G401 (cell line): ENCODE measurements at regions not wholly inside any gene's neighbourhood (a gene's known extent, or its start where the extent isn't known, plus 50 kb on each side); places are given as distances from the start of the nearest gene placed in this dataset.

Experiments
- DNase-seq: peaks from one replicate; pipeline ENCODE4 v3.0.0-alpha.2; 2015; ENCODE audit warnings: low spot score
- in situ Hi-C: cut with HindIII; loops from 2 replicates; pipeline ENCODE4 v1.10.0; 2016; ENCODE audit warnings: low sequenced_read_pairs, mixed read lengths

DNA sequence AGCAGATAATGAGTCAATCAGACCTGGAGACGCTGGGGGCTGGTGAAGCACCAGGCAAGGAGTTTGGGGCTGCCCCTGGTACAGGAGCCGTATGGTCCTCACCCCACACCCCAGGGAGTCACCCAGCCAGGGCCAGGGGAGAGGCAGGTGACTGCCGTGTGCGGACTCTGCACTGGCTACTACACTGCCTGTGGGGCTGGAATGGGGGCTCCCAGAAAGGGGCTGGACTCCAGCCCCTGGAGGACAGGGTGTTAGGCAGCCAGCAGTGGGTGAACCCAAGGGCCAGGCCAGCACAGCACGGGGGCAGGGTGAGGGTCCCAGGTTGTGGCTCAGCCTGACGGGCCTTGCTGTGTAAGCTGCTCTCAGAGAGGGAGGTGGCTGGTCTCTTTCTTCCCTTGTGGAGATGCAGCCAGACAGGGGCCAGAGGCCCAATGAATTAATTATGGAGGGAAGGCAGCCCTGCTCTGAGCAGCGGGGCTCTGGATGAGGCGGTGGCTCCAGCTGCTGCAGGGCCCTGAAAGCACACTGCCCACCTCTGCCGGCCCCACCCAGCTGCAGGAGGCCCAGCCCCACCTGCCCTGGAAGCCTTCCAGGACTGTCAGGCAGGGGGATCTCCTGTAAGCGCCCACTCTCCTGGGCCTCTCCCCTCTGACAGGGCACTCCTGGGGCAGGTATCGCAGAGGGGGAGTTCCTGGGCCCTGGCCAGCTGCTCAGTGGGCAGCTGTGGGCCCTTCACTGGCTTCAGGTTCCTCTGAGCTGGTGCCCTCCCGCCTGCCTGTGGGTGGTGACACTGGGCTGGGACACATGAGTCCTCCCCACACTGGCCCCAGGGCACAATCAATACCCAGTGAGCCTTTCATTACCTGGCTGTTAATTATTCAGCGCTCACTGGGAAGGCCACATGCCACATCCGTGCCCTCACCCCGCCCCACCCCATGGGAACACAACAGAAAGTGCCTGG, 142.5 kb upstream of the C14orf180 start:
- in situ Hi-C loops = no loop called here
- DNase-seq = no peak

DNA sequence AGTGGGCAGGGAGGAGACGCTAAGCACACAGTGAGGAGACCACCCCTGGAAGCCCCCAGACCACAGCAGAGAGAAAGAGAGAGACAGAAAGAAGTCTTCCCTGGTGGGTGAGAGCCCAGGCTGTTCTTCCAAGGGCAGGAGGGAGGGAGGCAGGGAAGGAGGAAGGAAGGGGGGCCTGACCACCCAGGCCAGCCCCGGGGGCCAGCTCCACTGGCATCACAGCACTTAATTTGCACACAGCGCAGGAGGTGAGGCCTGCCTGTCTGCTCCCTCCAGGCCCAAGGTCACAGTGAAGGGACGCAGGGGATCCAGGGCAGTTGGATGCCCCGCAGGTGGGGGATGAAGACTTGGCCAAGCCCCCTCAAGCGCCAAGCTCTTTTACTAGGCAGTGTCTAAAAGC, 141.9 kb upstream of the C14orf180 start:
- DNase-seq = no peak
- in situ Hi-C loops = no loop called here

DNA sequence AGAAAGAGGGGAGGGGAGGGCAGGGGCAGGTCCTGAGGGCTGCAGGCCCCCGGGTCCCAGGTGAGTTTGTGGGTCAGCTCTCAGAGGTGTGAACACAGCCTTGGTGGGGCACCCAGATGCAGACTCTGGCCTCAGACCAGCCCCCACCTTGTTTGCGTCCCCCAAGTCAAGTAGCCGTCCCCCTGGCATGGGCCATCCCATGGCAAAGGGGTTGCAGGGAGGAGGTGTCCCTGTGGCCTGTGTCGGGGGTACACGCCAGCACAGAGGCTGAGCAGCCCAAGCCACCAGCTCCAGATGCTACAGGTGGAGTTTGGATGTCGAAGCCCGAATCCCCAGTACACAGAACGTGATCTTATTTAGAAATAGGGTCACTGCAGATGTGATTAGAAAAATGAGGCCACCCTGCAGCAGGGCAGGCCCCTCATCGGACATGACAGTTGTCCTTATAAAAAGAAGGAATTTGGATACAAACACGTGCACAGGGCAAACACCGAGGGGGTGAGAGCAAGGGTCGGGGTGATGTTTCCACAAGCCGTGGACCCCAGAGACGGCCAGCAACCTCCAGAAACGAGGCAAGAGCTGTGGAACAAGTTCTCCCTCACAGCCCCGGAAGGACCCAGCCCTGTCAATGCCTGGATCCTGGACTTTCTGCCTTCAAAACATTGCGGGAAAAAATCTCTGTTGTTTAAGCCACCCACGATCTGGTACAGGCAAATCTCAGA, 141.2 kb upstream of the C14orf180 start:
- DNase-seq = no peak
- in situ Hi-C loops = no loop called here

DNA sequence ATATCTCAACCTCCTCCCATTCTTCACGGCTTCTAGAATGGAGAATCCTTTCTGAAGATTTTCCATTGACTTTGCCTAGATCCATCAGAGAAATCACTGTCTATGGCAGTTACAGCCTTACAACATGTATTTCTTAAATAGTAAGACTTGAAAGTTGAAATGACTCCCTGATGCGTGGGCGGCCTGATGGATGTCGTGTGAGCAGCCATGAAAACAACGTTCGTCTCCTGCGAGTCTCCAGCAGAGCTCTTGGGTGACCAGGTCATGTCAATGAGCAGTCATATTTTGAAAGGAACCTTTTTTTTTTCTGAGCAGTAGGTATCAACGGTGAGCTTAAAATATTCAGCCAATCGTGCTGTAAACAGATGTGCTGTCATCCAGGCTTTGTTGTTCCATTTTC, 139.9 kb upstream of the C14orf180 start:
- no peak for DNase-seq
- in situ Hi-C loops = no loop called here

DNA sequence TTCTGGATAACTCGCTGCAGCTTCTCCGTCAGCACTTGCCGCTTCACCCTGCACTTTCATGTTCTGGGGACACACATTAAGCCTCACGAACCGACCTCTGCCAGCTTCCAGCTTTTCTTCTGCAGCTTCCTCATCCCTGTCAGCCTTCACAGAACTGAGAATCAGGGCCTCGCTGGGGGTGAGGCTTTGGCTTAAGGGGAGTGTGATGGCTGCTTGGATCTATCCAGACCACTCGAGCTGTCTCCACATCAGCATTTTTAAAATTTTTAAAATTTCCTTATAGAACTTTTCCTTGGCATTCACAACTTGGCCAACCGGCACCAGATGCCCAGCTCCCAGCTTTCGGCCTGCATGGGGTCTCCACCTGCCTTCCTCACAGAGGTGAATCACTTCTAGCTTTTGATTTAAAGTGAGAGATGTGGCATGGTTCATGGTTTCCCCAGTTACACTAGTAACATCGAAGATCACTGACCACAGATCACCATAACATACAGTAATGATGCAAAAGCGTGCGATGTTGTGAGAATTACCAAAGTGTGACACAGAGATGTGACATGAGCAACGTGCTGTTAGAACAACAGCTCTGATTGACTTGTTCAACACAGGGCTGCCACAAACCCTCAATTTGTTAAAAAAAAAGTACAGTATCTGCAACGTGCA, 139.1 kb upstream of the C14orf180 start:
- in situ Hi-C loops = no loop called here
- no peak for DNase-seq

DNA sequence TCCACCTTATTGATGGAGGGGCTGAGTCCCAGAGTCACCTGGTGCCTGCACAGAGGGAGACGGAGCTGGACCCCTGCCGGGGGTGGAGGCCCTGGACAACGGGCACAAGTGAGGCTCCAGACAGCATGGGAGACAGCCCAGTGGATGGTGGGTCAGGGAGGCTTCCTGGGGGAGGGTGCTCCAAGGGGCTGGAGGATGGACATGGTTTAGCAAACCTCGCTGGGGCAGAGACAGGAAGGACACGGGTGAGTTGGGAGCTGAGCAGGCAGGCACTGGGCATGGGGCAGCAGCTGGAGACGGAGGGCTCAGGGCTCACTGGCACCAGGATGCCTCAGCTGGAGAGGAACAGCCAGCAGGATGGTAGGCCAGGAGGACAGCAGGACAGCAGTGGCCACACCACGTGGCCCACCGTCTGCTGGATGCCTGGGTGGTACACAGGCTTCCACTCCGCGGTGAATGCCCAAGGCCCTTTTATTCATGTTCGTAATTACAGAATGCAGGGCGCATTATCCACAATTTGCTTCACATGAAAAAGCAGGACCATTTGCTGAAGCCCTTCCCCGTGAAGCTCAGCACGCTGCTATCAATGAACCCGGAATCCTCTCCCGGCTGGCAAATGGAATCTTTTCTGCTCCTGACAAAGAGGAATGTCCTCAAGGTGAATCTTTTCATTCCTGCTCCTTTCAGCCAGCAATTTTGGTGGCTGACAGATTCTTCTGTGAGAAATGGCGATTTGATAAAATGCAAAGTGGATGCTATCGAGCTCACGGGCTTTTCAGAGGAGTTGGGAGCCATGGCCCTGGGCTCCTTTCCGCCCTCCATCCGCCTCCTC, 138.1 kb upstream of the C14orf180 start:
- in situ Hi-C loops = no loop called here
- no peak for DNase-seq

DNA sequence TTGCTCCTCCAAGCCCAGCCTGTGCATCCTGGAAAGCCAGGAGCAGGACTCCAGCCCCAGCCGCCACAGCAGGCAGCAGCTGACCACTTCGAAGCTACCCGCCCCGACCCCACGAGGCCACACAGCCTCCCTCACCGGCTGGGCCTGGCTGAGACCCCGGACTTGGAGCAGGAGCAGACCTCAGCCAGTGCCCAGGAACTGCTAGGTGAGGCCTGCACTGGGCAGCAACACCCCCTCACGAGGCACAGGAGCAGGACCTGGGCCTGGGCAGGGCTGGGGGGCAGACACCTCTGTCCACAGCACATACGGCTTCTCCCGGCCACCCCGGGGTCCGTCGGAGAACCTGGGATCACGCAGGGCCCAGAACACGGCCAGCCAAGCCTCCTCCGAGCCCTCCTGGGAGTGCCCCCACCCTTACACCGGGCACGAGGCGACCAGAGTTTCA, 137.4 kb upstream of the C14orf180 start:
- no peak for DNase-seq

DNA sequence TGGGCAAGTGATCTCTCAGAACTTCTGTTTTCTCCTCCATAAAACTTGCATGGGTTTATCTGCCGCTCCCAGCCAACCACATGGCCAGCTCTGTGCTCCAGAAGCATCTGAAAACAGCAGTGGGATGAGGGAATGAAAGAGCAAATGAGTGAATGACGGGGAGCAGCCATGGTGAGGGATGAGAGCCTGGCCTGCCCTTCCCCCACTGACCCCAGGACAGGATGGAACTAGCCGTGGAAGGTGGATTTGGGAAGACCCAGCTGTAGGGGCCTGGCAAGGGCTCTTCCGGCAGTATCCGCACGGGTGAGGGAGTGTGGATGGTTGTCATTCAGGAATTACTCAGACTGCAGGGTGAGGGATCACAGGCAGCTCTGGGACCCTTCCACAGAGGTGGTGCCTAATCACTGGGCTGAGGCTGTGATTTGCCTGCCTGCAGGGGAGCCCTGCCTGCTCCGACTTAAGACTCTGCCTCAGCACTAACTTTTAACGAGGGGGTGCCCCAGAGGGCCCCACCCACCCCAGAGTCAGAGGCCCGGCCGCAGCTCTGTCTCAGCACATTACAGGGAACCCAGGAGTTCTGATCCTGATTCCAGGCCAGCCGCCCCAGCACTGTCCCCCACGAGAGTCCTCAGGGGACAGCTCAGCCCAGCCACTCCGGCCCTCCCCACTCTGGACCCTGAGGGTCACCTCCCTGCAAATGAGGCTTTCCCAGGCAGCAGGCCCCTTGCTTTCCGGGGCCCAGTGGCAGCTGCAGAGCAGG, 136.8 kb upstream of the C14orf180 start:
- no peak for DNase-seq
- in situ Hi-C loops = no loop called here

More for the DNA sequence above, 137.4 kb upstream of the C14orf180 start:
- in situ Hi-C loops = no loop called here

DNA sequence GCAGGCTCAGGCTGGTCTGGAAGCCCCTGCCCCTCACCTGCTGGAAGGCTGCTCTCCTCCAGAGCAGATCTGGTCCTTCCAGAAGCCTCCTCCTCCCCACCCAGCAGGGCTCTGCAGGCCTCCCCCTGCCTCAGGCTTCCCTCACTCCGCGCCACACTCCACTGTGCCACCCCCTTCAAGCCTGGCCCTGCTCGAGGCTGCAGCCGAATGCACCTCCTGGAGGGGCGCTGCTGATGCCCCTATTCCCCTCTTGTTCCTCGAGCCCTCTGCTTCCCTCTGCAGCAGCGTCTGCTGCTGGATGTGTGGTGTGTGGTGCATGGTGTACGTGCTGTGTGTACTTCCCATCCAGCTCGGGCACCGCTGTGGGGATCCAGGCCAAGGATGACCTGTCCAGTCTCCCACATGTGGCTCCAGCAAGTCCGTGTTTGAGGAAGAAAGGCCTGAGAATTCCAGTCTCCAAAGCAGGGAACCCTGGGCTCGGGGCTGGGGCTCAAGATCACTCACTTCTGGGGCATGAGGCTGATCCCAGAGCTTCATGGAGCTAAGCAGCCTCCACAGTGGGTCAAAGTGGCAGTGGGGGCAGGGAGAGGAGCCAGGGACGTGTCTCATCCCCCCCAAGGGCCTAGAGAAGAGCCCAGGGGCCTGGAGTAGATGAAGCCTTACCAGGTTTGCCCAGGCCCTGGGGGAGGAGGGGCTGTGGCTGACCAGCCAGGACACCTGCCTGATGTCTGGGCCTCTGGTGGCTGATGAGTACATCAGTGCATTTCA, 136.0 kb upstream of the C14orf180 start:
- peak; percentile 4 for DNase-seq
- in situ Hi-C loops = no loop called here

DNA sequence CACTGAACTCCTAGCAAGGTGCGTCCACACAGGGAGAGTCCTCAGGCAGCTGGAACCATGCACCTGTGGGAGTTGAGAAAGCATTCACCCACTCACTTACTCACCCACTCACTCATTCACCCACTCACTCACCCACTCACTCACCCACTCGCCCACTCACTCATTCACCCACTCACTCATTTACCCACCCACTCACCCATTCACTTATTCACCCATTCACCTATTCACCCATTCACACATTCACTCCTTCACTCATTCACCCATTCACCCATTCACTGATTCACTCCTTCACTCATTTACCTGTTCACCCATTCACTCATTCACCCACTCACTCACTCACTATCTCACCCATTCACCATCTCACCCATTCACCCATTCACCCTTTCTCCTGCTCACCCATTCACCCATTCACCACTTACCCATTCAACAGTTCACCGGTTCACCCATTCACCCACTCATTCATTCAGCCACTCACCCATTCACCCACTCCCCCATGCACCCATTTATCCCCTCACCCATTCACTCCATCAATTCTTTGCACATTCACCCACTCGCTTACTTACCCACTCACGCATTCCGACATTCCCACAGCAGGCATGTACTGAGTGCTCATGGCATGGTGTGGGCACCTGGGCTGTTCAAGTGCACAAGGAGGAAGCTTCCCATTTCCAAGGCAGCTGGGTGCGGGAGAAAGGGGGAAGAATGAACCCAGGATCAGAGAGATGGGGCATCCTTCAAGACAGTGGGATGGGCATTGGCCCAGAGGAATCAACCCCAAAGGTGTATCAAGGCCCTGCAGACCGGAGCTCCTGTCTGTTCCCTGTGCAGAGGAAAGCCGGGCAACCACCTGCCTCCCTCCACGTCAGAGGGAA, 135.2 kb upstream of the C14orf180 start:
- in situ Hi-C loops = no loop called here
- no peak for DNase-seq

DNA sequence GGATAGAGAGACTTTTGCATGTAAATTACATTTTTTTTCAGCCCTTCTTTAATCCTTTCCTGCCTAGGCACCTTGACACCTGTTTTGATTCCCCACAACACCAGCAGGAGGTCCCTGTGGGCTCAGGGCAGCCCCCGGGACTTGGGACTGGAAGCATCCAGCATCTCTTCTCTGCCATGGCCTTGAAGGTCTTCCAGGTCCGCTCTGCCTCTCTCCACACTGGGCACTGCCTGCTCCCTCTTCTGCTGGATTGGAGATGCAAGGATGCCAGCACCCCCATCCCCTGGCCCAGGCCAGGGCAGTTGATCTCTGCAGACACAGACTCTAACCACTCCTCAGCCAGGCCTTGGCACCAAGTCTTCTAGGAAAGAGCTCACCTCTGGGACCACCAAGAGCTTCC, 134.5 kb upstream of the C14orf180 start:
- DNase-seq = no peak
- in situ Hi-C loops = no loop called here

DNA sequence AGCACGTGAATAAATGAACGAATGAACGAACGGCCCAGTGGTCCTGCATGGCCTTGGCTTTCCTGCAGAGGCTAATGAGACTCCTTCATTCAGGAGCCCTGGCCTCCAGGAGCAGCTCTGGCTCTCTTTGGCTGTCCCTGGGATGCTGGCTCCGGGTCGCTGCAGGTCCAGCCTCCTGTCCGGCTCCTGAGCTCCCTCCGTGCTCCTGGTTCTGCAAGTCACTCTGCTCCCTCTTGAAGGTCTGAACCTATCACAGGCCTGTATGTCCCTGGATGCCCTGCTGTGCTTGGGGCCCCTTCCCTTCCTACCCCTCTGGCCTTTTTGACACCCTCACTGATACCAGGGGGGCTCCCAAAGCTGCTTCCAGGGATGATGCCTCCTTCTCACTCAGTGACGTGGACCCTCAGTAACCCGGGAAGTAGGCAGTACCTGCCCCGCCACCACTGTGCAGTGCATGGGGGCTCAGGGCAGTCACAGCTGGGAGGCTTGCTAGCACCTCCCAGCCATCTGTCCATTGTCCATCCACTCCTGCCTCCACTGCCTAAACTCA, 133.7 kb upstream of the C14orf180 start:
- no peak for DNase-seq
- in situ Hi-C loops = no loop called here

DNA sequence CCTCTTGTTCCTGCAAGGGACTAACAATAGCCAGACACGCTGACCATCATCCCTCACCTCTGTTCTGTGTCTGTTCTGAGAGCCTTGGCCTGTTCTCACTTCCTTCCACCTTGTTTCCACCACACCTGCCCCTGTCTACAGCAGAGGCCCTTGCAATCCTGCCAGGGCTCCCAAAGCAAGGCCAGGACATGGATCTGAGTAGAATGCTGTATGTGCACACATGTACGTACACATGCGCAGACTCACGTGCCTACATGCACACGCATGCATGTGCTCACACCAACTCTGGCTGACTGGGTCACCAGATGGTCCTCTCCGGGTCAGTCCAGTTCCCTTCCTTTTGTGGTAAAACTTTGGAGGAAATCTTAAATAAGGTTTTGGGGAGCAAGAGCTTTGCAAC, 133.0 kb upstream of the C14orf180 start:
- no peak for DNase-seq
- in situ Hi-C loops = no loop called here

DNA sequence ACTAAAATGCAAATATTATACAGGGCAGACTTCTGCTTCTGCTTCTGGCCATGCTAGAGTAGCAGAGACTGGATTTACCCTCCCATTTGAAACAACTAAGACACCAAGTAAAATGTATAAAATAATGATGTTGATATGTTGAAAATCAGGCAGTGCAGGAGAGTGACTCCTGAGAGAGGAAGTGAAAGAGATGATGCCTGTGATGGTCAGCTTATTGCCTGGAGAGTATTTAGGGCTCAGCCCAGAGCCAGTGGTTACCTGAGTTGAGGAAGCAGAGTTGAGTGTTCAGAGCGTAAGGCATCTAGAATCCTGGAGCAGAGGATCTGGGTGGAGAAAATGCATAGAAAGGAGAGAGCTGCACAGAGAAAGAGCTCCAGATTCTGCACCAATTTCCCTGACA, 131.8 kb upstream of the C14orf180 start:
- no peak for DNase-seq
- in situ Hi-C loops = no loop called here

DNA sequence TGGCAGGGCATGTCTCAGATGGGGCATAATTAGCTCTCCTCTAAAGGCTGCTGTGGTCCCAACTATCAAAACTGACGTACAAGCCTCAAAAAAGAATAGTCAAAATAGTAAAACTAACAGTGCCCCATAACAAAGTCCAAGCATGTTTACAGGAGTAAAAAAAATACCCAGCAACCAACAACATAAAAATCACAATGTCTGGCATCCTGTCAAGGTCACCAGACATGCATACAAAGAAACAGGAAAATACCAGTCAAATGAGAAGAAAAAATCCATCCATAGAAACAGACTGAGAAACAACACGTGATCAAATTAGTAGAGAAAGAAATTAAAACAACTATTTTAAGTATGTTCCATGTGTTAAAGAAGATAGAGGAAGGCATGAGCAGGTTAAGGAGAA, 131.2 kb upstream of the C14orf180 start:
- no peak for DNase-seq
- in situ Hi-C loops = no loop called here

DNA sequence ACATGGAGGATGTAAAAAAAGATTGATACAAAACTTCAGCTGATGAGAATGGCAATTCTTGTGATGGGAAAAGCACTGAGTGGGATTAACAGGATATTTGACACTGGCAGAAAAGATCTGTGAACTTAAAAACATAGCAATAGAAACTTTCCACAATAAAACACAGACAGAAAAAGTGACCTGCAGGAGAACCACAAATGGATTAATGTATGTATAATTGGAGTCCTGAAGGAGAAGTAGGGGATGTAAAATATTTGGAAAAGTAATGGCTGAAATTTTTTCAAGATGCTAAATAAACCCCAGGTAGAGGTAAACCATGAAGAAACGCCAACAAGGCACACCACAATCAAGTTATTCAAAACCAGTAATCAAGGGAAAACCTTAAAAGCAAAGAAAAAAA, 130.8 kb upstream of the C14orf180 start:
- in situ Hi-C loops = no loop called here
- DNase-seq = no peak
